ENCODE measurements at regions not wholly inside any gene's neighbourhood (a gene's known extent, or its start where the extent isn't known, plus 50 kb on each side); places are given as distances from the start of the nearest gene placed in this dataset.

DNA sequence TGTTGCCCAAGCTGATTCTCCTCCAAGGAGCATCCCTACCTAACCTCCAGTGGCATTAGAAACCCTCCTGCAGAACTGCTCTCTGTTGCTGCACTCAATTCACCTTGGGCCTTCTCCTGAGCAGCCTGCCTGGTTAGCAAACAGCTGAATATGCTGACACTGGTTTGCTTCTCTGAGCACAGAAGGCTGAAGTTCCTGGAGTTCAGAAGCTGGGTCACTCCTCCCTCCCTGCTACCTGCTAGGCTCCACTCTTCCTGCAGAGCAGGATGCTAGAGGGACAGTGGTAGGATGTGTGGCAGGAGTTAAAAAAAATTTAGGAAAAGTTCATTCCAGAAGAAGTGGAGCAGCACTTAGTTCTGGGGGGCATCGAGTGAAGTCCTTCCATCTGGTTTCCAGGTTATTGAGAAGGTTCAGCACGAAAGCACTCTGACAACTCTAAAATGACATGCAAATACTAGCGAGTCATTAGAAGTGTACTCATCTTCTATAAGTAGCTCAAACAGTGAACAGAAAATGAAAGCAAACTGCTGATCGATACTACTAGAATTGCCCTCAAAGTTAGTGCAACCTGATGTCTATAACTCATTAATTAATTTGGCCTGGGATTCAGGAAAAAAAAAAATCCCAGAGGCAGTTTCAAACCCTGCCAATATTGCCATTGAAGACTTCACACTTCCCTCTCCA, 293.7 kb downstream of the POU4F1 start:
- Histone ChIP-seq H3K9me3 (no peaks in the 10 kb centered on the region), H3K27me3 (no peaks in the 10 kb centered on the region; the same call in 1 of the 2 replicates), H3K36me3 (no peaks in the 10 kb centered on the region), H3K4me3 (no peak overlapping the region)
- no peak for DNase-seq

DNA sequence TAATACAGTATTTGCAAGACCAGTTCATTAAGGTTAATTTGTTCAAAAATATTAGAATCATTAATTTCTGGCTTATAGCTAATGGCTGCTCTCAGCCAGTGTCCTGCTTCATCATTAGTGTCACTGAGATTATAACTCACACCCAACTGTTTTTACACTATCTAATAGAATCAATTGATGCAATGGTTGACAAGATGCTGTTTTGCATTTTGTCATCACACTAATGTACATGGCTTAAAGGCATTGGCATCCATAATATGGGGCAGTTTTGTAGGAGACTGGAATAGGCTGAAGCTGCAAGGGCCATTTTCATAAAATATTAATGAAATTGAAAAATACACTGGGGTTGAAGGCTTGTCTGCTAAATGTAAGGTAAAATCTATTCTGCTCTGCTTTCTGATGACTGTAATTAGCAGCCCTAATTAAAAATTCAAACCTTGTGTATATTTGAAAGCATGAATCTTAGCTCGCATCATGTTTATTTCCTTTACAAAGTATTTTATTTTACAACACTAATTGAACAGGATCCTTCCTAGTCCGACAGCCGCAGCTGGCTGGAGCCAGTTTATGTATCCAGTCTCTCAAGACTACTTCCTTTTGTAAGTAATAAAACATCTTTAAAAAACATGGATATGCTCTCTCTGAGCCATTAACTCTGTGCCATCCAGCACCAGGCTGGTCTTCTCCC, 296.7 kb downstream of the POU4F1 start:
- Histone ChIP-seq H3K36me3 (no peaks in the 10 kb centered on the region), H3K4me3 (no peak overlapping the region)
- DNase-seq: no peak

DNA sequence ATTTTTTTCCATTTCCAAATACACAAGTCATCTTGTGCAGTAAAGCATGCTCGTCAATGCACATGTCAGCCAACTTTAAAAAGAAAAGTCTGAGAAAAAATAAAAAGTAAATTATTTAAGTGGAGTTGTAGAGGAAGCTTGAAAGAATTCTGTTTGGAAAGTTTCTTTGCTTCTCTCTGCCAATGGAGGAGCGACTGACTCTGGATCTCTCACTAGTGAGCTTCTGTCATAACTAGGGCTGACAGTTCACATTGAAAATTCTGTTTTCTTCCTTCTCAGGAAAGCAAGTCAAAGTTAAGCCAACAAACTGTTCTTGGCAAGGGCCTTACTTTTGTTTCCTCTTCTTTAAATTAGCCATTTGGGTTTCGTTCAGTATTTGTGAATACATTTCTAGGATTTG, 298.2 kb downstream of the POU4F1 start:
- Histone ChIP-seq H3K27me3 (no peaks in the 10 kb centered on the region; the same call in 1 of the 2 replicates), H3K4me3 (no peak overlapping the region), H3K9me3 (no peaks in the 10 kb centered on the region), H3K36me3 (no peaks in the 10 kb centered on the region)
- no peak for DNase-seq

More for the DNA sequence above, 296.7 kb downstream of the POU4F1 start:
- Histone ChIP-seq H3K9me3 (no peaks in the 10 kb centered on the region), H3K27me3 (no peaks in the 10 kb centered on the region; the same call in 1 of the 2 replicates)

DNA sequence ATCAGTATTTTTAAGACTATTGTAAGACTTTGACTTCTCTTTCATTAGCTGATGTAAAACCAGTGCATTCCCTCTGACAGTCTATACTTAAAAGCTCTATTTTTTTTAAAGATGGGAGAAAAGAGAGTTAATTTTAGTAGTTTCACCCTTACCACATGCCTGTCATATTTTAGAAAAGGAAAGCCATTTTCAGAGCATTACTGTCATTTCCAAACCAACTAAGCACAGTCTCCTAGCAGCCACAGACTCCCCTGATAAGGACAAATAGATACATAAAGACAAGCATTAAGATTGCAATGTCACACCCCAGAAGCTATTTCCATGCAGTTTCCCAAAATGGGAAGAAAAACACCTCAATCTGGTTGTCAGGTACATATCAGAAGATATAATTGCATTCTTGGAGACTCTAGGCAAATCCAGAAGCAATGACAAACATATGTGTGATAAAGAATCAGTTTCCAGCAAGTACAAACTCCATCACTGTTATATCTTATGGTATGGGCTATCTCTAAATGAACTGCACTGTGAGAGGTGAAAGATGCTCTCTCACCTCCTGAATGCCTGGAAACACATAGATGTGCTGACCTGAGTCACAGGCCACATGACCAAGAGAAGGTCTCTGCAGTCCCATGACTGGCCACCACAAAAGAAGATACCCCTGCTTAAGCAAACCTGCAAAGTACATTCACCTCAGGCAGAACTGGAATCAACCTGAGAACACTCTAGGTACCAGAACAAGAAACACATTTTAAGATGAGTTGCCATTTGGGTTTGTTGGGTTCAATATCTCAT, 303.3 kb downstream of the POU4F1 start:
- Histone ChIP-seq H3K9me3 (no peaks in the 10 kb centered on the region), H3K36me3 (no peaks in the 10 kb centered on the region), H3K4me3 (no peak overlapping the region), H3K27me3 (no peaks in the 10 kb centered on the region)
- DNase-seq: no peak

DNA sequence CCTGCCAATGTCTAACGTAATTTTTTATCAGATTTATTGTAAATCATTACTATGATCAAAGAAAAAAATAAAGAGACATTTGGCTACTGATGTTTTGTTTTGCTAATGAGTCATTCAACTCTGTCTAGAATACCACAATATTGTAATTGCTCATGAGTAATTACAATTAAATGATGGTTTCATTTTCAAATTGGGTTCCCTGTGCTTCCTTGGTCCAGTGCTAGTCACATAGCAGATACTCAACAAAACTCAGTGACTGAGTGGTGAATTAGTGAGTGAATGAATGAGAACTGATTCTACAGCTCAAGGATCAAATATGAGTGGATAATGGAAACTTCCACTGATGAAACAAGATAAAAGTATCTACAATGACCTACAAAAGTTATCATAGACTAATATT, 304.7 kb downstream of the POU4F1 start:
- no peaks in the 10 kb centered on the region for H3K36me3 ChIP-seq
- no peaks in the 10 kb centered on the region for H3K27me3 ChIP-seq
- H3K9me3 ChIP-seq: no peaks in the 10 kb centered on the region
- DNase-seq: no peak
- no peak overlapping the region for H3K4me3 ChIP-seq

DNA sequence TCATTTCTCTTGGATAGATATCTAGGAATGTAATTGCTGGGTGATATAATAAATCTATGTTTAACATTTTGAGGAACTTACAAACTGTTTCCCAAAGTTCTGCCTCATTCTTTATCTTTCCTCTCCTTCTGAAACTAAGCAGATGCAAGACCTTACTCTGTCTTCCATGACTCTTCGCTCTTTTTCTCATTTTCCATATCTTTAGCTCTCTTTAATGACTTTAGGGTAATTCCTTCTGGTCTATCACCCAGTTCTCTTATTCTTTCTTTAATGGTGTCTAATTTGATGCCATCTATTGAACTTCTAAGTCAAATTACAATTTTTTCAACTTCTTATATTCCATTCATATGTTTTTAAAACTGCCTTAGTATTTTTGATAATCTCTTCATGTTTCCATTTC, 316.6 kb downstream of the POU4F1 start:
- Histone ChIP-seq H3K9me3 (0 out of 2 replicates have a peak, but pooled peaks cover 4% of the 10 kb centered on the region), H3K4me3 (no peak overlapping the region), H3K27me3 (no peaks in the 10 kb centered on the region), H3K36me3 (no peaks in the 10 kb centered on the region)
- no peak for DNase-seq

DNA sequence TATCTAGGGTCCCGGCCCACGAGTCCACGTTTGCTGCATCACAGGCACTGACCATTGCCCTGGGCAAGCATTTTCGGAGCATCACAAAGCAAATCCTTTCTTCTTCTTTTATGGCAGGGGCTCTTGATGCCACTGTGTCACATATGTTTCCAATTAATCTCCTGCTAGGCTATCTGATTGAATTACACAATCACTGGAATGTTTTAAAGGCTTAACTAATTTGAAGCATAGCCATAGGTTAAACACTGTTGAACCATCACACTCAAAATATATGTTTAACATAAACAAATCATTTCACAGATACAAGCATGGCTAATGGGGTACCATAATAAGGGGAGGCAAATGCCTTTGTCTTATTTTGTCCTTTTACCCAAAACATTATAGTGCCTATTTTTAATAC, 338.3 kb downstream of the POU4F1 start:
- H3K36me3 ChIP-seq: no peaks in the 10 kb centered on the region
- no peaks in the 10 kb centered on the region; the same call in 1 of the 2 replicates for H3K27me3 ChIP-seq
- no peak overlapping the region for H3K4me3 ChIP-seq
- no peak for DNase-seq
- H3K9me3 ChIP-seq: no peaks in the 10 kb centered on the region

DNA sequence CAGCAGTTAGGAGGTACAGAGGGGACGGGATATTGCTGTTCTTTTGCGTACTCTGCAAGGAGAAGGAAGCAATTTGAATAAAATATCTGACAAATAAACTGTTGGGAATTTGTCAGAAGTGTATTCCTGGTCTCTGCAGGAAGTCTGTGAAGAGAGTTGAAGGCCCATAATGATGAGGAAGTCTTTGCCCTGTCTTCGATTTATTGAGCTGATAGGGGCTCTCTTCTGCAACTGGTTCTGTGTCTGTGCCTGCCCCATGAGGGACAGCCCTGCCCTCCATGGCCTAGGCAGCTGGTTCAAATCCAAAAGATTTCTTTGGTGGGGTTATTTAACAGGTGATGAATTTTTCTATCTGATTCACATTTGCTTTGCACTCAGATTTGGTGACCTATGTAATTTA, 339.7 kb upstream of the EDNRB start:
- no peaks in the 10 kb centered on the region for H3K27me3 ChIP-seq
- no peaks in the 10 kb centered on the region for H3K36me3 ChIP-seq
- no peak for DNase-seq
- no peaks in the 10 kb centered on the region for H3K9me3 ChIP-seq
- no peak overlapping the region for H3K4me3 ChIP-seq

DNA sequence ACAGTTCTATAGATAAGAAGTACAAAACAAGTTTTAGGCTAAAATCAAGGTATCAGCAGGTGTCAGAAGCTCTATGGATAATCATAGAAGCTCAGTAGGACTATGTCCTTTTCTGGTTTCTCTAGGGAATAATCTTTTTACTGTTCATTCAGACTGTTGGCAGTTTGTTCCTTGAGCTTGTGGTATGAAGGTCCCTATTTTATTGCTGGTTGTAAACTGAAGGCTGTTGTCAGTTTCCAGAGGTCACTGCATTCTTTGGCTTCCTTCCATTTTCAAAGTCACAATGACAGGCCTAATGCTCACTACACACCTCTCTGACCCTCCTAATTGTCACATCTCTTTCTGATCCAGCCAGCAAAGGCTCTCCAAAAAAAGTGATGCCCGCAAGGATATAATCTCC, 337.9 kb upstream of the EDNRB start:
- Histone ChIP-seq H3K4me3 (no peak overlapping the region), H3K9me3 (no peaks in the 10 kb centered on the region), H3K36me3 (no peaks in the 10 kb centered on the region), H3K27me3 (no peaks in the 10 kb centered on the region)
- DNase-seq: no peak

DNA sequence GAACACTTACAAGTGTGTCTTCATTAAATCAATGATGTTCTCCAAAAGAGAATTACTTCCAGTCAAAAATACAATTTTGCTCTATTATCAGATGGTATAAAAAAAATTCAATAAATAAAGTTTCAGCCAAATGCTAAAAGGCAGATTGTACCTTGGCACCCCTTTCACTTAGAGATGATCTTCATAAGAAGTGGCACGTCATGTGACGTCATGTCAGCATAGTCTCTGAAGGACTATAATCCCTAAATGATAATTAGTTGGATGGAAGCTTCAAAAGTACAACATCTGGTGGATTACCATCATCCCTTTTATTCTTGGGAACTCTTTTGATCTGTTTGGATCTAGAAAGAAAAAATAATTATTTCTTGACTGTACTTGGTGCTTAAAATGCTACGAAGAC, 335.5 kb upstream of the EDNRB start:
- no peak for DNase-seq
- no peaks in the 10 kb centered on the region for H3K9me3 ChIP-seq
- no peaks in the 10 kb centered on the region for H3K36me3 ChIP-seq
- H3K27me3 ChIP-seq: peaks cover 3% of the 10 kb centered on the region; the same call in 1 of the 2 replicates
- no peak overlapping the region for H3K4me3 ChIP-seq

DNA sequence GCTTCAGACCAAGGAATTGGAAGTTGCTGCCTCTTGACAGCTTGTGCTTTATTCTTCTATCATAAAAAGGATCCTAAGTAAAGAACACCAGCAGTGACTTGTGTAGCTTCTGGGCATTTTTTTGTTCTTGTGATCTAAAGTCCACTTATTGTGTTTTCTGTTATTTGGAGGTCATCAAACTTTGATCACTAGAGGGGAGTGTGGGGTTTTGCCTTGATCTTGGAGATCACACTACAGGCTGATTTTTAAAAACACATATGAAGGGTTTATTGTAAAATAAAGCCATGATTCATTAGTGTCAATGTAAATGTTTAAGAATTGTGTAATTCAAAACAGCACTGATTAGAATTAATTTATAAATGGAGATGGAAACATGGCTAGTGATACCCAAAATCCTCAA, 328.7 kb upstream of the EDNRB start:
- Histone ChIP-seq H3K36me3 (no peaks in the 10 kb centered on the region), H3K27me3 (peaks cover 3% of the 10 kb centered on the region; the same call in 1 of the 2 replicates), H3K4me3 (no peak overlapping the region), H3K9me3 (no peaks in the 10 kb centered on the region)
- DNase-seq: no peak

DNA sequence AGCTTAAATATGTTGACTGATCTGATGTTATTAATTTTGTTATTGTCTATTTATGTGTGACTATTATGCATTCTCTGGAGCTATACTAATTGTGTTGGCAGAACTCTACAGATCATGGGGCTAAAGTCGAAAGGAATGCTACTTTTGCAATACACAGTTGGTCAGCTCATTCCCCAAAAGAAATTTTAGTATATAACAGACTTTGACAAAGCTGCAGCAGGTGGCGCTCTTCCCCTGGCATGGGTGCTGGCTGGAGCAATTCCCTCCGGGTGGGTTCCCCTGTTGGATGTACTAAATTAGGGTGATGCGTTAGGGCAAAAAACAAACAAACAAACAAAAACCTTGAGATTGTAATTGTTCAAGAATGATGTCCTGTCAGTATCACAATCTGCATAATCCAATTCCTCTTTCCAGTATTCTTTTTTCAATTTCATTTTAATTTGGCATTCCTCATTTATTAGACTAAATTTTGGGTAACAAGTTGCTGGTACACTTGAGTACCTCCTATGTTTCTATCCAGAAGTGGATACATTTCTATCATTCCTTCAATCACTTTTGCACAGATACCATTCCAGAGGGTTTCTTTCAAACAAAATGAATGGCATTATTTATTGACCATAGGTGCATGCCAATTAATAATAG, 322.8 kb upstream of the EDNRB start:
- no peaks in the 10 kb centered on the region for H3K9me3 ChIP-seq
- H3K36me3 ChIP-seq: no peaks in the 10 kb centered on the region
- DNase-seq: peak; percentile 23

DNA sequence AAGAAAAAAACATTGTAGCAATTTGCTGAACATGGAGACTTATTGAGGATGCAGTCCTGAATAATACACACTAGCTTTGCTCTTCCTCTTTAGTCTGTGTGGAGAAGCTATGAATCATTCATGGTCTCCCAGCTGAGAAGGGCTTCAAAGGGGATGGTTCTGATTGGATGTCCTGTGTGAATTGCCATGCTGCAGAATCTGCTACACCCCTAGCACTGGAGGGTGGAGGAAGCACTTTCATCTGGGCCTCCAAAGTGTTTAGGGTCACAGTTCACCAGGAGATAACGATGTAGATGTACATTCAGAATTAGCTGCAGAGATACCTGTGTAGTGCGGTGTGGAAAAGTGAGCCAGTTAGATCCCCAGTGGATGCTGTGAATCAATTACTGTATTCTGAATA, 321.1 kb upstream of the EDNRB start:
- no peak for DNase-seq
- no peaks in the 10 kb centered on the region for H3K36me3 ChIP-seq

More for the DNA sequence above, 322.8 kb upstream of the EDNRB start:
- Histone ChIP-seq H3K27me3 (no peaks in the 10 kb centered on the region), H3K4me3 (no peak overlapping the region)

DNA sequence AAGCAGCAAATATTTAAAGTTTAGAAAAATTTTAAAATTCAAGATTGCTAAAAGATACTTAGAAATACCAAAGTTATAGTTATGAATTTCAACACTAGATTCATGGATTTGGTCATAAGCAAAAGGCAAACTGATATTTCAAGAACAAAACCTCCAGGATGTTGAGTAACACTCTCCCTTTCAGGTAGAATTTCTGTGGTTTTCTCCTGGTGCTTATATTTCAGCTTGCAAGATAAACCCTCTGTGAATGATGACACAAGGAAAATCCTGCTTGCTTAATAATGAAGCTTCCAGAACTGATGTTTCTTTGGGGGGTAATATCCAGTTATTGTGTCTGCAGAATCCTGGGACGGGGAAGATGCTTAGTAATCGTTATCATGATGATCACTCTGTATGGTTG, 320.3 kb upstream of the EDNRB start:
- Histone ChIP-seq H3K9me3 (no peaks in the 10 kb centered on the region), H3K36me3 (no peaks in the 10 kb centered on the region), H3K4me3 (no peak overlapping the region), H3K27me3 (peaks cover 2% of the 10 kb centered on the region; the same call in 1 of the 2 replicates)
- DNase-seq: no peak

More for the DNA sequence above, 321.1 kb upstream of the EDNRB start:
- no peaks in the 10 kb centered on the region for H3K9me3 ChIP-seq
- no peak overlapping the region for H3K4me3 ChIP-seq
- peaks cover 2% of the 10 kb centered on the region; the same call in 1 of the 2 replicates for H3K27me3 ChIP-seq

DNA sequence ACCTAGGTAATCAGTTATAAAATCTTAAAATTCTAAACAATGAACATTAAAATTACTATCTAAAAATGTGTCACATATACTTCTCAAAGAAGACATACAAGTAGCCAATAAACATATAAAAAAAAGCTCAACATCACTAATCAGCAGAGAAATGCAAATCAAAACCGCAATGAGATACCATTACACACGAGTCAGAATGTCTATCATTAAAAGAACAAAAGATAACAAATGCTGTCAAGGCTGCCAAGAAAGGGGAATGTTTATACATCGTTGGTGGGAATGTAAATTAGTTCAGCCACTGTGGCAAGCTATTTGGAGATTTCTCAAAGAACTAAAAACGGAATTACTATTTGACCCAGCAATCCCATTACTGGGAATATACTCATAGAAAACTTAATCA, 310.3 kb upstream of the EDNRB start:
- Histone ChIP-seq H3K36me3 (no peaks in the 10 kb centered on the region), H3K4me3 (no peak overlapping the region), H3K9me3 (no peaks in the 10 kb centered on the region), H3K27me3 (peaks cover 4% of the 10 kb centered on the region; the same call in 1 of the 2 replicates)
- no peak for DNase-seq

DNA sequence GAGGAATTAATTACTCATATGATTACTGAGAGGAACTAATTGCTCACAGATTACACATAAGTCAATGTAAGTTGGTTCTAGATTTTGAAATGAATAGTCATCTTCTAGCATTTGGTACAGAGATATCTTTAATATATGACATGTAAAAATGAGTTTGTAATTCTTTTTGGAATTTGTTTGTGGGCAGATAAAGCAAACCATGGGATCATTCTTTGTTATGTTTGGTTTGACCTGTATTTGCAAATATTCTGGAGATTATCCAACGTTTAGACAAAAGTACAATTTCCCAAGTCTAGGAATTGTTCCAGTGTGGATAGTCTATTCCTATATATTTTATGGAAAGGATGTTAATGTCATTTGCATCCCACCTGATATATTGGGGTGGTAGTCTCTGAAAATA, 309.6 kb upstream of the EDNRB start:
- no peak overlapping the region for H3K4me3 ChIP-seq
- H3K9me3 ChIP-seq: no peaks in the 10 kb centered on the region
- H3K36me3 ChIP-seq: no peaks in the 10 kb centered on the region
- DNase-seq: no peak
- peaks cover 4% of the 10 kb centered on the region; the same call in 1 of the 2 replicates for H3K27me3 ChIP-seq

DNA sequence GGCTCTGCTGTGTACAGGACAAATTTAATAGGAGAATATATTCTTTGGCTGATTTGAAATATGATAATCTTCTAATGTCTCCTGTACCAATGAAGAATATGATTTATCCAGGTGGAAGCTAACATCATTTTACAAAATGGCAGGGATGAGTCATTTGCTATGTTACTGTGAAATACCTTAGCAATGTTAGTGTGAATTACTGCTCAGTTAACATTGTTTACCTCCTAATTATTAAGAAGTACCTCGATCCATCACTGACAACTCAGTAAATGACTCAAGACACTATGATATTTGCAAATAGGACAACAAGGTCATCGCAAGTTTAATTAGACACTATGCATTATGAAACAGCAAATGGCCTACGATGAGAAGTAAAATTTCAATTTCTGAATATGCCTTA, 309.1 kb upstream of the EDNRB start:
- Histone ChIP-seq H3K9me3 (no peaks in the 10 kb centered on the region), H3K36me3 (no peaks in the 10 kb centered on the region), H3K27me3 (peaks cover 4% of the 10 kb centered on the region; the same call in 1 of the 2 replicates), H3K4me3 (no peak overlapping the region)
- no peak for DNase-seq

Data from MG63 (cell line).